ENCODE measurements at regions not wholly inside any gene's neighbourhood (a gene's known extent, or its start where the extent isn't known, plus 50 kb on each side); places are given as distances from the start of the nearest gene placed in this dataset.
"Not testable (repeated sequence)": the region's sequence is repeated elsewhere in the genome, so short reads cannot be mapped to it uniquely, and the experiment has no call there.

DNA sequence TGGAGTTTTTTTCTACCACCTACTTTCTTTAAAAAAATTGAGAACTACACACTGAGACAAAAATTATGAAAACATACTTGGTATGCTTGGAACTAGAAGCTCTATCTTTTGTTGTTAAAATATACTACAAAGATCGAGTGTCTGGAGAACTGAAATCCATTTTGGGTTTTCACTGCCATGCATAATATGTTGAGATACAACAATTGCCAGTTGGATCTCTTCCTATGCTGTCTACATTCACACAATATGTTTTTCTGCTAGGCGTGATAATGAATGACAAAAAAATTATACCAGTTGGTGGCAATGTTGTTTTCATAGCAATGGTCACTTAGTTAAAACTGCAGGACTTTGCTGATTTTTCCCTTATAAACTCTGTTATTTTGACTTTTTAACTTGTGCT, 605.4 kb upstream of the LCORL start:
- DNase-seq, result no peak

DNA sequence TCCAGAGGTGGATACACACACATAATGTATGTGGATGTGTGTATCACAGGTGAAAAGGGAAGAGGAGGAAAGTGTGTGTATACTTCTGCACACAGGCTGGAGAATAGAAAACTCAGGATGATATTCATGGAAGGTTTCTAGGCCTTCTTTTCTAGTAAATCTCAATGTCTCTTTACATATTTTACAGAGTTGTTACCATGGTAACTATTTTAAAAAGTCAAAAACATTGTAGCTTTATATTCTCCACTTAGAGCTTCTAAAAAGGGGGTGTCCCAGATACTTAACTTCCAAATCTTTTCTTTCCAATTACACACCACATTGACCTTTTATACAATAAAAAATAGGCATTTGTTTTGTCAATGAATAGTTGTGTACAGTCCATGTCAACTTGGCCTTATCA, 604.8 kb upstream of the LCORL start:
- DNase-seq, result no peak

DNA sequence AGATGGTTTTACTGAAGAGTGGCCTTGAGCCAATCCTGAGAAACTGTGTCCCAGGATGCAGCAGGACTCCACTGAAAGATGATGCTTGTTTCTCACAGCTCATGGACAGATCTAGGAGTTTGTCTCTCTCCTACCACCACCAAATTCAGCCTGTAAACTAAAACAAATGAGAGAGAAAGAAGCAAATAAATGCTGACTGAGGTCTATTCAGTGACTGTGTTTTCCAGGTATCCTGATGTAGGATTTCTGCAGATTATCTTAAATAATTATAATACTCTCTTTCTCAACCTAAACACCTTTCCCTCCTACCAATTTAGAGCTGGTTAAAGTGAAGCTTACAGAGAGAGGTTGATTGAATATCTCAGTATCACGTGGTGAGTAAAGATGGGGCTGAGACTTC, 599.6 kb upstream of the LCORL start:
- DNase-seq, result no peak

DNA sequence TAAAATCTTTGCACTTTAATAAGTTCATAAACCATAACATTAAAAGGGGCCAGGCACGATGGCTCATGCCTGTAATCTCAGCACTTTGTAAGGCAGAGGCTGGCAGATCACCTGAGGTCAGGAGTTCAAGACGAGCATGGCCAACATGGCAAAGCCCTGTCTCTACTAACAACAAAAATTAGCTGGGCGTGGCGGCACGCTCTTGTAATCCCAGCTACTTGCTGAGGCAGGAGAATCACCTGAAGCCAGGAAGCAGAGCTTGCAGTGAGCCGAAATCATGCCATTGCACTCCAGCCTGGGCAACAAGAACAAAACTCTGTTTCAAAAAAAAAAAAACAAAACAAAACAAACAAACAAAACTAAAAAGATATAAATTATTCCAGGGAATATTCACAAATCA, 595.2 kb upstream of the LCORL start:
- no peak for DNase-seq

DNA sequence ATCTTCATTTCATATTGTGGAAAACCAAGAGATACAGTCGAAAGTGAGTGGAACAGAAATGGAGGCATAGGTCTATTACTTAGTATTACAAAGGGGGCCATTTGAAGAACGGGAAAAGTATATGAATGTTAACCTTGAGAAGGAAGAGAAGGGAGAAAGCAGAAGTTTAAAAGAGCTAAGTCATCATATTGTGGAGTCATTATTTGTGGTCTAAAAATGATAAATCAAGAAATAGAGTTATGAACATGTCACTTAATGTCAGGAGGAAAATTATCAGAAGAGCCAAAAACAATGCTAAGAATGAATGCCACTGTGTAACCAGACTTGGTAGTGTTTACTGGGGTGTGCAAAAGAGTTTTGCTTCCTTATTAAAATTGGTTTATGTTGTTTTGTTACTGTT, 589.5 kb upstream of the LCORL start:
- DNase-seq, result no peak

DNA sequence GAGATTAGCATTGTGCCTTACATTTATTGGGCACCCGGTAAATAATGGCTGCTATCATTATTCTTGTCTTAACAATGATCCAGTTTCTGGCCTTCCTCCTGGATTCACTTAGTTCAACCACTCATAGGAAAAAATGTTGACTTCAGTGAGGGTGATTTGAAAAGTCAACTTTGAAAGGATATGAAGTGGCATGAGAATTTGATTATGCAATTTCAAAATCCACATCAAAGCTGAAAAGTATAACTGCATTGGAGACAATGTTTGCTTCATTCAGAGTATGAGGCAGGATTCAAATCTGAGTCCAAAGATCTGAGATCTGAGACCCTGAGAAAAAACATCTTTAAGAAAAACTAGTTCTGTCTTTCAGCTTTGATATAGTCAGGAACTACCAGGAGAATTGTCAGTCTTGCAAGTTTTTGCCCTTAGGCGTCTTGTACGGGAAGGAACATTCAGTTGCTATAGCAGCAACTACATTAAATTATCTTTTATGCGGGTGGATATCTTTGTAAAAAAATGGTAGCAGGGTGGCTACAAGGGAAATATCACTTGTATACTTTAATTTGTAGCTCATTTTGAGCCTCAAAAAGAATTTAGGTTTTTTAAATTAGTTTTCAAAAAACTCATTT, 587.5 kb upstream of the LCORL start:
- DNase-seq, result no peak

DNA sequence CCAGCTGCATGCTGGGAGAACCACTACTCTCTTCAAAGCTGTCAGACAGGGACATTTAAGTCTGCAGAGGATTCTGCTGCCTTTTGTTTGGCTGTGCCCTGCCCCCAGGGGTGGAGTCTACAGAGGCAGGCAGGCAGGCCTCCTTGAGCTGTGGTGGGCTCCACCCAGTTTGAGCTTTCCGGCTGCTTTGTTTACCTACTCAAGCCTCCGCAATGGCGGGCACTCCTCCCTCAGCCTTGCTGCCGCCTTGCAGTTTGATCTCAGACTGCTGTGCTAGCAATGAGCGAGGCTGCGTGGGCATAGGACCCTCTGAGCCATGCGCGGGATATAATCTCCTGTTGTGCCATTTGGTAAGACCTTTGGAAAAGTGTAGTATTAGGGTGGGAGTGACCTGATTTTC, 581.1 kb upstream of the LCORL start:
- not testable (repeated sequence) for DNase-seq

DNA sequence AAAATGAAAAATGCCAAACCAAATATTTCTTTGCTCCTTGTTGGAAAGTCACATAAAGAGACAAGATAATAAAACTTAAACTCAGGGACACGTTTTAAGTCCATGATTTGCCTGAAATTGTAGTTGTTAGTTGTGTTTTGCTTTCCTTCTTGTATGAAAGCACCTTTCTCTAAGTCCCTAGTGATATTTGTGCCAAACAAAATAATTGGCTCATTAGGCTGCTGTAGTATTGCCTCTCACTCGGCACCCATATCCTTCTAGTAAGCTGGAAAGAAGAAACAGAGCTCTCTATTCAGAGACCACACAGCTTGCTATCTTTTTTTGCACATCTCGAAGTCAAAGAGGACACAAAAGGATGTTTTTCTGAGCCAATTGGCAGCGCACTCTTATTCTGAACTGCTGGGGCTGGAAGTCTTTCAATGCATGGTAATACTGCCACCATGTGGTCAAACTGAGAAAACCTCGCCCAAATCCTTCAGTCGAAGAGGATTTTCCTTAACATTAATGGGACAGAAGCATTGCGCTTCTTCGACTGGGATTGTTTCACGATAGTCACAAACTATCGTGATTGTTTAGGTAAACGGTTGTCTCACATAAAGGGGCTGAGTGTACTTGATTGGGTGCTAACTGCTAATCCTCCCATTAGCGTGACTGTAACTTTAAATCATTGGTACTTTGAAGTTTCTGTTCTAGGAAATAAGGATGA, 571.9 kb upstream of the LCORL start:
- DNase-seq, result peak; percentile 69 to 79 (median 70)

DNA sequence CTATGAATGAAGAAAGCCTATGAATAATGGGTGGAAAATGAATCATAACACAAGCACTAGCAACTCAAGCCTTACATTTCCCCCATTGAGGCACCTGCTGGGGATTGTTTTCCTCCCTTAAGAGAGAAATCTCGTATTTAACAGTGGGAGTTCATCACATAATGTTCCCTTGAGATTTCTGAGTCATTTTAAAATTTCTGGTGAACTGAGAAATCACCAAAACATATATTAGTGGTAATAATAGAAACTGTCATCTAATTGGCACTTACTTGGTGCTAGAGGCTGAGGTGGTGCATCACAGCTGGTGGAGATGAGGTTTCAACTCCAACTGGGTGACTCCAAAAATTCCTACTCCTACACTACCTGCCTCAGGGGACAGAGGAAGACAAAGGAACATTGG, 561.3 kb upstream of the LCORL start:
- no peak for DNase-seq

DNA sequence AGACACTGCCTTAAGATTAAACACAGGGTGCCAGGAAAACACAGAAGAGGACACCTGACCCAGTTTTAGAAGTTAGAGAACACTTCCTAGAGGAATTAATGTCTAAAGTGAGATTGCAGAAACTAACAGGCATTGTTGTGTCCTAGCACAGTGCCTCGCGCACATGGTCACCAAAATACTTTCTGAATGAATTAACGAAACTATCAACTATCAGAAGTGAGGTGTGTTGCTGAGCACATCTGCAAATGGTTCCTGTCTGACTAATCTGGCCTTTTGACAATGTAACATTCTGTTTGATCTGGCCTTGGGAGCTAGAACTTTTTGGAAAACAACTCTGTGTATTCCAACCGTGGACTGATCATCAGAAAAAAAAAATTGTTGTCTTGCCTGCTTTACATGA, 556.8 kb upstream of the LCORL start:
- no peak for DNase-seq

DNA sequence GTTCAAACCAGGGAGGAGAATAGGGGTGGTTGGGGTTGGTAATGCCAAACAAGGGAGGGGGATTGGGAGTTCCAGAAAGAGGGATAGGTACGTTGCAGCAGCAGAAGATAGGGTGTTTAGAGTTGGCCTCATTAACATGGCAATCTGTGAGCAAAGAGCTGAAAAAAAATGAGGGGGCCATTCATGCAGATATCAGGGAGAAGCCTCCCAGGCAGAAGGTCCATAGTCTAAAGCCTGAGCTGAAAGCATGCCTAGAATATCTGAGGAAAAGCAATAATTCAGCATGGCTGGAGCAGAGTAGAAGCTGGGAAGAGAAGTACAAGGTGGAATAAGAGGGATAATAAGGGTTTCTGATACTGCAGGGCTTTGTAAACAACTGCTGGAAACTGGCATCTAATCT, 550.9 kb upstream of the LCORL start:
- DNase-seq, result no peak

DNA sequence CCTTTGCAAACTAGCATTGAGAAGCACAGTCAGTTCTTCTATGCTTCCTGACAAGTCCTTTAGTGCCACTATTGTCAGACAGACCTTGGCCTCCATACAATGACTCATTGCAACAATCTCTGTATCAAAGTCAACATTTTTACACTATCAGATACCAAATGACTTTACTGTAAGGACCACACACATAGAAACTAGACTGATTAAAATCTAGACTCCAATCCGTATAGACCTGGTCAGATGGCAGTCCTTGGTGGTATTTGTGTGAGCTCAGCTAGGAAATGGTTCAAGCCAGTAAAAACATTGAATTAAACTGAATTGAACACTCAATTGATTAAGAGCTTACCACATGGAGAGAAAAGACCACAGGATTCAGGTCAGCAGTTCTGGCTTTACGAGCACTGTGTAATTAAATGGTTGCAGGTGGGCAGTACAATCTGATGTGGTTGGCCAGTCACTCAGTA, 549.8 kb upstream of the LCORL start:
- no peak for DNase-seq

DNA sequence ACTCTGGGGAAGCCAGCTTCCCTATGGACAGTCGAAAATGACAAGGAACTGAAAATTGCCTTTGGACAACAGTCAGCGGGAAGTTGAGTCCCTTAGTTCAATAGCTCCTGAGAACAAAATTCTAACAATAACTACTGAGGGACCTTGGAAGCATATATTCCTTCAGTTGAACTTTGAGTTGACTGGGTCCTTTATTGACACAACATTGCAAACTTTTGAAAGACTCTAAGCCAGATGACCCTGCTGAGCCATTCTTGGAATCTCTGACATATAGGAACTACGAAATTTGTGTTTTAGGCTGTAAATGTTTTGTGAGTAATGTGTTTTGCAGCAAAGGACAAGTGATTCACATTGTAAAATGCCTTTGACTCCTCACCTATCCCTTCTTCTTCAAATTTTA, 548.8 kb upstream of the LCORL start:
- DNase-seq, result no peak

DNA sequence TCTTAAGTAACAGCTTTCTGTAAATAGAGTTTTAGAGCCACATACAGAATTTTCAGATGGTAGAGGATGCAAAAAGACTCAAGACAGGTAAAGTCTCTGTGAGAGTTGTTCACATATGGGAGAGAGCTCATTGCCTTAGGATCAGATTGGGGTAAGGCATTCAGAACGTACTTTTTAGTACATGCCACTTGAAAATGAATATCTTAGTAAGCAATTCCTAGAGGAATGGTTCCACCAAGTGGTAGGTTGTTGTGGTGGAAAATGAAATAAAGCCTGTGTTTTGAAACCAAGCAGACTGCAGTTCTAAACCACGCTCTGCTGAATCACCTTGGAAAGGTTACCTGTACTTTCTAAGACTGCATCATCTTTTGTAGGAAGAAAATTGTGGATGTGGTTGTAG, 547.0 kb upstream of the LCORL start:
- DNase-seq, result no peak

DNA sequence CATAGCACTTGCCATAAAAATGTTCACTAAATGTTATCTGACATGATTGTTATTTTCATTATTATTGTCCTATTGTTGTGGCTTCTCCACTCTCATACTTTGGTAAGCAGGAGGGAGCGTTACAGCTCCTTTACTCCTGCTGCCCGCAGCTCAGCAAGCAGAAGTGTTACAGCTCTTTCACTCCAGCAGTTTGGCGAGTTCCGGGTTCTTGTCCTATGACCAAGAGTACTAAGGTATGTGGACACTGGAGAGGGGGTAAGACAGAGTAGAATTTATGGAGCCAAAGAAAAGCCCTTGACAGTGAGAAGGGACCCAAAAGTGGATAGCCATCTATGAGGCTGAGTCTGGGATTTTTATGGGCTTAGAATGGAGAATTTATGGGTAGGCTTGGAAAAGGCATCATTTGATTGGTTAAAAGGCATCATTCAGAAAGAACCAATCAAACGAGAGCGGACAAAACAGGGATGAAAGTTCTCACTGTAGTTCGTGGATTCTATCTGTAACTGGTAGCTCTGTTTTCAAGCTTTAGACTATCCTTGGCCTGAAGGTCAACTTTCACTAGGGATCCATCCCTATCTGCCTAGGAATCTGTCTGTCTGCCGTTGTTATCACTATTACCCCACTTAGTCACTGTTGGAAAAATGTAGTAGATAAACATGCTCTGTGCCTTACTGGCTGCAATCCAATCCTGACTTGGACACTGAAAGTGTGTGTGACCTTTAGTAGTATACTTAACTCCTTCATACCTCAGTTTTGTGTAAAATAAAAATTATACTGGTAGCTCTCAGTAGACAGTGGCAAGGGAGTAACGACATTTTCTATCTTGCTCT, 545.6 kb upstream of the LCORL start:
- DNase-seq, result no peak

DNA sequence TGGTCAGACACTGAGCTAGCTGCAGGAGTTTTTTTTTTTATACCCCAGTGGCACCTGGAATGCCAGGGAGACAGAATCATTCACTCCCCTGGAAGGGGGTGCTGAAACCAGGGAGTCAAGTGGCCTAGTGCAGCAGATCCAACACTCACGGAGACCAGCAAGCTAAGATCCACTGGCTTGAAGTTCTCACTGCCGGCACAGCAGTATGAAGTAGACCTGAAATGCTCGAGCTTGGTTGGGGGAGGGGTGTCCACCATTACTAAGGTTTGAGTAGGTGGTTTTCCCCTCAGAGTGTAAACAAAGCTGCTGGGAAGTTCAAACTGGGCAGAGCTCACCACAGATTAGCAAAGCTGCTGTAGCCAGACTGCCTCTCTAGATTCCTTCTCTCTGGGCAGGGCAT, 537.9 kb upstream of the LCORL start:
- no peak for DNase-seq

DNA sequence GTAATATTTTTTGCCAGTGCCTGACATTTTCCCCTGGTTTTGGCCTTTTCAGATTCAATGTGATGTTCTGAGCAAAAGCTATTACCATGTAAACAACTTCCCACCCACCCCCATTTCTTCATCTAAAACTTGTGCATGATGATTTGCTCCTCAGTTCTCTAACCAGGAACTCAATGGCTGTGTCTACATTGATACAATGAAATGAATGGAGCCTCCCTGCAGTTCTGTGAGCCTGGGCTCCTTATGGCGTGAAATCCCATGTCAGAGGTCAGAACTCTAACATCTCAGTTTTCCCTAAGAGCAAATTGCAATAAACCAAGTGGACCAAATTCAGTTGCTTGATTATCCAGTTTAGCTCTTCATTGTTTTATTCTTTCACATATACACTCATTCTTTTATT, 534.8 kb upstream of the LCORL start:
- DNase-seq, result no peak

DNA sequence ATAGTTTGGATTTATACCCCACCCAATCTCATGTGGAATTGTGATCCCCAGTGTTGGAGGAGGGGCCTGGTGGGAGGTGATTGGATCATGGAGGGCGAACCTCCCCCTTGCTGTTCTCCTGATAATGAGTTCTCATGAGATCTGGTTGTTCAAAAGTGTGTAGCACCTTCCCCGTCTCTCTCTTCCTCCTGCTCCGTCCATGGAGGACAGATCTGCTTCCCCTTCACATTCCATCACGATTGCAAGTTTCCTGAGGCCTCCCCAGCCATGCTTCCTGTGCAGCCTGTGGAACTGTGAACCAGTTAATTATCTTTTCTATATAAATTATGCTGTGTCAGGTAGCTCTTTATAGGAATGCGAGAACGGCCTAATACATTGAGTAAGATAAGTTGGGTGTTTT, 518.8 kb upstream of the LCORL start:
- no peak for DNase-seq

DNA sequence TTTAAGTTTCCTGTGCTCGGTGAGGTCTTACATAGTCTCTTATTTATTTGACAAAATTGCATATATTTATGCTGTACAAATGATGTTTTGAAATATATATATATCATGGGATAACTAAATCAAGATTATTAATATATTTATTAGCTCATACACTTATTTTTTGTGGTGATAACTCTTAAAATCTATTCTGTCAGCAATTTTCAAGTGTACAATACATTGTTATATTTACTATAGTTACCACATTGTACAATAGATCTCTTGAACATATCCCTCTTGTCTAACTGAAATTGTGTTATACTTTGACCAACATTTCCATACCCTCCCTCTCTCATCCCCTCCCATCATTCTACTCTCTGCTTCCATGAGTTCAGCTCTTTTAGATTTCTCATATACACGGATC, 516.6 kb upstream of the LCORL start:
- DNase-seq, result no peak

DNA sequence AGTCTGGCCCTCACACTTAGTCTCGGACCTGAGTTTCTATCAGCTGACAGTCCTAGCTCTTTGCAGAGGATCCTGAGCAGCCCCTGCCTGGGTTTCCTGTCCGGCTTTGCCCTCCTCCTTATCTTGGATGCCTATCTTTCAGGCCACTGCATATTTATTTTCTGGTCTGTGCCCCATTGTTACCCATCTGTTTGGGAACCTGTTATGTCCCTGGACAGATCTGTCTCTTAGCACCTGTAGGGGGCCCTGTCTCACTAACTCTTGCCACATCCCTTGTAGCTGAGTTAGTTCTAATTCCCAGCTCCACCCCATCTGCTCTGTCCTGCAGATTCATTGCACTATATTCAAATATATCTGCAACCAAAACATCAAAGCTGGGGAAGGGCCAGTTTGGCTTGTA, 514.9 kb upstream of the LCORL start:
- DNase-seq, result no peak

DNA sequence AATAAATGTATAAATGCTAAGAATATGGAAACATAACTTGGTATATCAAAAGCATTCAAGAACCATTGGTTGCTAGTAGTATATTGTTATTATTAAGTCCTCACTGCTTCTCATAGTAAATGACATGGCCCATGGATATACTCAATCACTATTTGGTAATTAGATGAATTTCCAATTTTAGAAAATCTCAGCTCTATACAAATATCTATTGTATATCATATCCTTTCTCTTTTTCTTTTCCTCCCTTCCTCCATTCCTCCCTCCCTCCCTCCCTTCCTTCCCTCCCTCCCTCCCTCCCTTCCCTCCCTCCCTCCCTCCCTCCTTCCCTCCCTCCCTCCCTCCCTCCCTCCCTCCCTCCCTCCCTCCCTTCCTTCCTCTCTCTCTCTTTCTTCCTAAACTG, 514.4 kb upstream of the LCORL start:
- no peak for DNase-seq

DNA sequence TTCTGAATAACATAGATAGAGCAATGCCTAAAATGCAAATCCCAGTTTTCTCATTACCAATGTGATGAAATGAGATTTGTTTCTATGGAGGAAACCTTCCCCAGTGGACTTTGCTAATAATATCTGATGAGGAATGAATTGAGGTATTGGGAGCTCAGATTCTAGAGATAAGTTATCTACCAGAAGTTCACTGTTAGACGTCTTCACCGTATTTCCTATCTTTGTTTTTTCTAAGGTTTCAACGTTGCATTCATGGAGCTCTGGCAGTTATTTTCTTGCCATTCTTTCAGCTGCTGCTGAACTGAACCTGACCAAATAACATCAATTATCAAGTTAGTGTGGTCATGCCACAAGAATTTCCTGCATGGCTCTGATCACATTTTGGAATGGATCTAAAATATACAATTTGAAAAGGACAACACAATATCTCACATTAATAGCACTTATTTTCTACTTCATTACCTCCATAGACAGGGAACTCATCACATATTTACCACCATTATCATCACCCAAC, 511.8 kb upstream of the LCORL start:
- DNase-seq, result no peak

DNA sequence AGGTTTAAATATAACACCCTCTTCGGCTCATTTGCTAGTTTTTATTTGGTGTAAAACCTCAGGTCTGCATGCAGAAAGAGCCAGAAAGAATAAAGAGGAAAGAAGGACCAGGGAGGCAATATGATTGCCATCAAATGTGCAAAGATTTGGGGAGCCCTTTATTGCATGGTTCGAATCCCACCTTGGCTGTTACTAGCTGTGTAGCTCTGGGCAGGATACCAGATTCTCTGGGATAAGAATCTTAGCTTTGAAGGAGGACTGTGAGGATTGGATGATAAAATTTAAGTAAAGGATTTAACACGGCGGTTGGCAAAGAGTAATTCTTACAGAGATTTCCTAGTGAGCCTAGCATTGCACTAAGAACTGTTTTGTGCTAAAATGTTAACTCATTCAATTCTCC, 510.2 kb upstream of the LCORL start:
- DNase-seq, result no peak

DNA sequence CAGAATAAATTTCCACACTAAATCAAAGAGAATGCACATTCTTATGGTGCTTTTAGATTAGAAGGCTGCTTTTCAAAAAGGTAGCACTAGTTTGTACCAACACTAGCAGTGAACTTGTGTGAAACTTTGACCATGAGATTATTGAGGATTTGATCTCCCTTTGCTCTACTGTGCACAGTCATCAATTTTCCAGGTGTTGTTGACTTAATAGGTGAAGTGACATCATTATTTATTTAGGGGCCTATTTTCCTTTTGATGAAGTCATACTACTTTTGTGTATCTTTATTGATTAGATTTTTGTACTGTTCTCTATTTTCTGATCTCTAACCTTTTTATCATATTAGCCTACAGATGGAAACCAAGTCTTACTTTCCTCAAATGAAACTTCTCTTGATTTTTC, 507.9 kb upstream of the LCORL start:
- DNase-seq, result no peak

All from suppressor macrophage (primary cell).